Suprapubic skin (tissue), 4 donors: ENCODE measurements at regions not wholly inside any gene's neighbourhood (a gene's known extent, or its start where the extent isn't known, plus 50 kb on each side); places are given as distances from the start of the nearest gene placed in this dataset.

ENCODE experiments used
- CTCF ChIP-seq, 2 donors: fragments of 200-600 bp in 1 of 2; fragments of 450-650 bp in 1 of 2; sonication (generic) in 1 of 2; IDR thresholded peaks; one replicate each; pipeline ENCODE4 v1.5.1; 2016 to 2019; ENCODE audit warnings: antibody characterized with exemption in 2 of 2, mild to moderate bottlenecking in 1 of 2, moderate library complexity in 1 of 2
- EP300 ChIP-seq: sonication (generic); formaldehyde crosslinking; IDR thresholded peaks from one replicate; pipeline ENCODE4 v1.6.1; 2017; ENCODE audit warnings: antibody characterized with exemption
- POLR2A ChIP-seq, 2 donors: fragments of 450-650 bp; IDR thresholded peaks; one replicate each; pipeline ENCODE4 v1.6.1; 2017; ENCODE audit warnings: antibody characterized with exemption in 2 of 2, mild to moderate bottlenecking in 2 of 2, moderate library complexity in 2 of 2
- POLR2AphosphoS5 ChIP-seq, 3 donors: sonication (generic); formaldehyde crosslinking; IDR thresholded peaks; one replicate each; pipeline ENCODE4 v1.6.1; 2017; ENCODE audit warnings: antibody characterized with exemption in 3 of 3

GRCh38 chr15:88994286-88994685 is 81.1 kb upstream of the MFGE8 start:
- no peak for TF ChIP-seq POLR2A (IDR thresholded peaks at IDR 0.05)
- no peak for TF ChIP-seq EP300
- TF ChIP-seq POLR2AphosphoS5 (IDR thresholded peaks at IDR 0.05), result no peak
- TF ChIP-seq CTCF (IDR thresholded peaks at IDR 0.05), result no peak
